GM23338 (cell line): ENCODE measurements at regions not wholly inside any gene's neighbourhood (a gene's known extent, or its start where the extent isn't known, plus 50 kb on each side); places are given as distances from the start of the nearest gene placed in this dataset.

ENCODE experiments used
- CTCF ChIP-seq, 2 experiments: fragments of 200-600 bp in 1 of 2; sonication (generic) in 1 of 2; conservative IDR thresholded peaks; 2 replicates each; pipeline versions ENCODE4 v1.5.1 to v1.6.1; 2016 to 2017; ENCODE audit warnings: antibody characterized with exemption in 2 of 2, low read depth in 2 of 2, mild to moderate bottlenecking in 2 of 2, moderate library complexity in 1 of 2
- EZH2 ChIP-seq: fragments of 200-600 bp; sonication (generic); IDR thresholded peaks from one replicate; pipeline ENCODE4 v1.8.0; 2017; ENCODE audit warnings: antibody characterized with exemption, mild to moderate bottlenecking, low read depth; ENCODE audit not compliant: unreplicated experiment
- EZH2phosphoT487 ChIP-seq: fragments of 200-600 bp; sonication (generic); IDR thresholded peaks from one replicate; pipeline ENCODE4 v1.8.1; 2018; ENCODE audit warnings: antibody characterized with exemption; ENCODE audit not compliant: unreplicated experiment
- JUNB ChIP-seq: IDR thresholded peaks from one replicate; pipeline ENCODE4 v1.6.1; 2016; ENCODE audit warnings: antibody characterized with exemption; ENCODE audit not compliant: unreplicated experiment
- NANOG ChIP-seq: IDR thresholded peaks from 2 replicates; pipeline ENCODE4 v1.6.1; 2016; ENCODE audit warnings: antibody characterized with exemption, borderline replicate concordance
- POLR2AphosphoS5 ChIP-seq: IDR thresholded peaks from 2 replicates; pipeline ENCODE4 v1.6.1; 2016; ENCODE audit warnings: antibody characterized with exemption, low read depth
- REST ChIP-seq: IDR thresholded peaks from one replicate; pipeline ENCODE4 v1.6.1; 2018; ENCODE audit warnings: antibody characterized with exemption; ENCODE audit not compliant: unreplicated experiment
- ZNF462 ChIP-seq: fragments of 250-450 bp; sonication (Bioruptor Pico); IDR thresholded peaks from 2 replicates; pipeline ENCODE4 v1.5.0; 2020; ENCODE audit warnings: mild to moderate bottlenecking, moderate library complexity

- TF ChIP-seq CTCF (conservative IDR thresholded peaks at IDR 0.05; ENCODE audit: low read depth in 2 of 2) (no peak), ZNF462 (CRISPR knock-in tag) (no peak), EZH2 (no peak), REST (no peak), POLR2AphosphoS5 (no peak), NANOG (no peak), EZH2phosphoT487 (no peak), JUNB (no peak)
Measured at GRCh38 chr4:78711676-78712075, 64.5 kb upstream of the BMP2K start.
